DMS 273 (cell line): ENCODE measurements at regions not wholly inside any gene's neighbourhood (a gene's known extent, or its start where the extent isn't known, plus 50 kb on each side); places are given as distances from the start of the nearest gene placed in this dataset.

ENCODE experiments used
- DNase-seq: peaks from one replicate; lab custom pipeline; 2025; ENCODE audit not compliant: unreplicated experiment; lab: John Stamatoyannopoulos, UW

DNA sequence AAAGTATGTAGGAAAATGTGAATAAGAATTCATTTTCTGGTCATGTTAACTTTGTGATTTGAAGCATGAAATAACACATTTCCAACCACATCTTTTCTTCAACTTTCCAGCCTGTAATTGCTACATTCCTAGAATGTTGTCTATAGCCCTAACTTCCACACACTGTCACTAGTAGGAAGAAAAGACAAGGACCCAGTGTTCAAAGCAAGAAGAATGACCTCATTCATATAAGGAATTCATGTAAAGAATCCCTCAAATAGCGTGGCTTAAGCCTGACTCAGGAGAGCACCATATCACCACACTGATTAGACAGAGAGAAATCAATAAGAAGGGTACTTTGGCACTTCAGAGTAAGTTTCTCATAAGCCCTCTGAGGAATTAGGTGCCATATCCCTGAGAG lies 318.7 kb upstream of the CHRM2 start:
- DNase-seq, result no peak

GRCh38 chr7:136533732-136534131 lies 334.7 kb upstream of the CHRM2 start:
- no peak for DNase-seq

GRCh38 chr7:136530831-136531230 lies 337.6 kb upstream of the CHRM2 start:
- DNase-seq, result no peak

- no peak for DNase-seq
Measured at GRCh38 chr7:136528329-136528728, 340.1 kb upstream of the CHRM2 start.

- DNase-seq, result no peak
Measured at GRCh38 chr7:136527554-136527953, 340.9 kb upstream of the CHRM2 start.

GRCh38 chr7:136526408-136527105 lies 341.9 kb upstream of the CHRM2 start:
- DNase-seq, result no peak

GRCh38 chr7:136523571-136523970 lies 344.9 kb upstream of the CHRM2 start:
- no peak for DNase-seq

- no peak for DNase-seq
Measured at GRCh38 chr7:136517971-136518370, 350.5 kb upstream of the CHRM2 start.

DNA sequence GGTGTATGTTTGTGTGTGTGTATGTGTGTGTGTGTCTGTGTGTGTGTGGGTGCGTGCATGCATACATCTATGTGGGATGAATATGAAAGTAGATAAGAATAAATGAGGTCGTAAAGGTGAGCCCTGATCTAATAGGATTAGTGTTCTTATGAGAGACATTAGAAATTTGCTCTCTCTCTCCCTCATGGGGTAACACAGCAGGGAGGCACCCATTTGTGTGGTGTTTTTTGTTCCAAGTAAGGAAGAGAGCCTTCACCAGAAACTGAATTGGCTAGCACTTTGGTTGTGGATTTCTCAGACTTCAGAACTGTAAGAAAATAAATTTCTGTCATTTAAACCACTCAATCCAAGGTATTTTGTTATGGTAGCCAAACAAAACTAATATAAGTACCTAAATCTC lies 353.7 kb upstream of the CHRM2 start:
- no peak for DNase-seq

GRCh38 chr7:136513744-136514143 lies 354.7 kb upstream of the CHRM2 start:
- no peak for DNase-seq

DNA sequence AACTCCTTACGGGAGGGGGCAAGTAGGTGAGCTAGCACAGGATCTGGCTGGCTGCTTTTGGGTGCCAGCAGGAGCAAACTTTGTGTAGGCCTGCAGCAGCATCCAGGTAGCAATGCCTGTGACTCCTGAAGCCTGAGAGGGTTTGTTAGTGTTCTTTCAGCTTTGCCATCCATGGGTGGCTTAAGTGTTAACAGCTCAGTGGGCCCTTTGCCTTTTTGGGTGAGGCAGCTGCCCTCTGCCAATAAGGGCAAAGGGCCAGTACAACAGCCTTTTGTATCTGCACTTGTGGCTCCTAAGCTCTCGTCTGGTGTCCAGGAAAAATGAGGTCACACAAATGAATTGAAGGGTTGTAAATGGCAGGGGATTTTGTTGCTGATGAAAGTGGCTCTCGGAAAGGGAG lies 359.0 kb upstream of the CHRM2 start:
- no peak for DNase-seq

- DNase-seq, result no peak
Measured at GRCh38 chr7:136502162-136502561, 366.3 kb upstream of the CHRM2 start.

- DNase-seq, result no peak
Measured at GRCh38 chr7:136501151-136501550, 367.3 kb upstream of the CHRM2 start.

DNA sequence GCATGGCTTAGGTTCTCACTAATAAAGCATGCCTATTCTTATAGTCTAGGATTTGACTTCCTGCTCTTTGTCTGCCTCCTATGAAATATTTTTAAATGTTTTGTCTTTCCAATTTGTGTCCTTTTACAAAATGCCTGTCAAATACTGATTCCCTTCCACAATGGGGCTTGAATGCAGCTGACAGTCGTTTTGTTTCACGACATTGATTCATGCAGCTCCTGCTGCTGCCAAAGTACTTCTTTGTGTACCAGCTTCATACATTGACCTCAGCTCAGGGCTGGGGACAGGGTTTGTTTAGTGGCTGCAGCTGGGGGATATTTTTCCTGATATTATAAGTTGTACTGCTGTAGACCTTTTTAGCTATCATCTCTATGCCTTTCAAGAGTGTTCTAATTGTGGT lies 371.9 kb upstream of the CHRM2 start:
- DNase-seq, result no peak

DNA sequence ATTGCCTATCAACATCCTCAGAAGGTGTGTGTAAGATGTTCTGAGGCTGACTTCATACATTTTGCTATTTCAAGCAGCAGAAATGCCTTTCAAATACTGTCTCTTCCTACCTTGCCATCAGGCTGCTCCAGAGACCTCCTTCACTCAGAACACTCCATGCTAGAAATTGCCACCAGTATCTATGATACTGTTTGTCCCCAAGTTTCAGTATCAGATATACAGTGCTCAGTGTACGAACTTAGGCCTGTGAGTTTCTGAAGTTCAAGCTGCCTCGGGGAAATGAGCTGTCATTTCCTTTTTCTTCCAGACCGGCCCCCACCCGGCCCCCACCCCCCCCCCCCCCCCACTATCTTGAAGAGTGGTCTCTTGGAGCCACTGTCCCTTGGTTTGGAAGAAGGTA lies 373.4 kb upstream of the CHRM2 start:
- DNase-seq, result no peak

DNA sequence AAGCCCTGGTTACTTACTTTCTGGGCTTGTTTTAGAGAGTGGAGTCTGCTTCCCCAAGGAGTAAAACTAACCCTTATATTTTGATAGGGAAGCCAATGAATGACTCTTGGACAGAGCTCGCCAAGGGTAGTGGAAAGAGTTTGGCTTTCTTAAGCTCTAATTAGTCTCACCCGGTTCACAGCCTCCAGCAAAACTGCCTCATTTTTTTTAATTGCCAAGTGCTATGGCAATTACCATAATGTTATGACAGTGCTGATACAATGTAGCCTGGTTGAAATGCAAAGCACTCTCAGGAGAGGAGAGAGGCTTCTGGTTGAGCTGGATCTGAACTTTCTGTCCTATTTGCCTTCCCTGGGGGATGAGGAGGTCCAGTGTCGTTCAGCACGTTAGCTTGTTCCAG lies 376.1 kb upstream of the CHRM2 start:
- DNase-seq, result no peak

- DNase-seq, result no peak
Measured at GRCh38 chr7:136489808-136490207, 378.6 kb upstream of the CHRM2 start.

DNA sequence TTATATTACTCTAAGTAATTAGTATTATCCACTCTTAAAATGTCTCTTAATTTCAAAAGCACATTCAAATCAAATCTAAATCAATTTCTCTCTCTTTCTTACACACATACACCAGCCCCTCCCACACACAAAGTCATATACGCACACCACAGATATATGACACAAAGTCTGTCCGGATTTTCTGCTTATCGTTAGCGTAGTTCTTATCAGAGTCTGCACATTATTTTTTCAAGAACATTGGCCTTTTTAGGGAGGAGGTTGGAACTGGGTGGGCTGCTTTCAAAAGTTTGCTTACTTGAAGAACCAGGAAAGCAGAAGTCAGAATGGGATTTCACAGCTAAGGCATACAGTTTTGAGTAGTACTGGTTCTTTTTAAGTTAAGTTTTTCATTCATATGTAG lies 387.6 kb upstream of the CHRM2 start:
- no peak for DNase-seq

- DNase-seq, result no peak
Measured at GRCh38 chr7:136479922-136480321, 388.5 kb upstream of the CHRM2 start.

DNA sequence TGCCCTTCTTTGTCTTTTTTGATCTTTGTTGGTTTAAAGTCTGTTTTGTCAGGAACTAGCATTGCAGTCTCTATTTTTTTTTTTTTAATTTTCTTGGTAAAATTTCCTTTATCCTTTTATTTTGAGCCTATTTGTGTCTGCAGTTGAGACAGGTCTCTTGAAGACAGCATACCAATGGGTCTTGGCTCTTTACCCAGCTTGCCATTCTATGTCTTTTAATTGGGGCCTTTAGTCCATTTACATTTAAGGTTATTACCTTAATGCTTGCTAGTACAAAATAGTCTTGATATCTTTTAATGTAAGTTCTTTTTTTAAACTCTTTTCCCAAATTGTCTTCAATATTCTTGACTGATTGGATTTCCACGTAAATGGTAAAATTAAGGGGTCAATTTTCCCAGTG lies 398.3 kb upstream of the CHRM2 start:
- DNase-seq, result no peak

- no peak for DNase-seq
Measured at GRCh38 chr7:136452949-136453348, 415.5 kb upstream of the CHRM2 start.

- no peak for DNase-seq
Measured at GRCh38 chr7:136446751-136447150, 421.7 kb upstream of the CHRM2 start.

- no peak for DNase-seq
Measured at GRCh38 chr7:136441835-136442234, 426.6 kb upstream of the CHRM2 start.
